ENCODE measurements at regions not wholly inside any gene's neighbourhood (a gene's known extent, or its start where the extent isn't known, plus 50 kb on each side); places are given as distances from the start of the nearest gene placed in this dataset.

GRCh38 chr2:46844443-46844842 is 71.2 kb downstream of the MCFD2 start:
- no peaks in the 10 kb centered on the region for H3K9me3 ChIP-seq (ENCODE audit: control extremely low read depth in 1 of 3, control insufficient read depth in 2 of 3, insufficient read depth in 1 of 3, low read length in 2 of 3)
- Mint-ChIP-seq H3K9me3 (ENCODE audit: insufficient read depth) (no peaks in the 10 kb centered on the region), H3K27ac (no peak overlapping the region), H3K4me1 (peaks cover 20% of the 10 kb centered on the region), H3K4me3 (no peak overlapping the region), H3K27me3 (peaks cover 4% of the 10 kb centered on the region)
- H3K4me3 ChIP-seq (ENCODE audit: control extremely low read depth in 1 of 5, extremely low read depth in 1 of 5, insufficient read depth in 1 of 5, low read depth in 2 of 5, low read length in 4 of 5) = no peak overlapping the region
- TF ChIP-seq EZH2 (IDR thresholded peaks at IDR 0.05; ENCODE audit: borderline replicate concordance, insufficient read depth, low read depth, low read length, poor library complexity, severe bottlenecking) (no peak), CTCF (IDR thresholded peaks at IDR 0.05) (no peak)
- no peaks in the 10 kb centered on the region for H4K20me1 ChIP-seq (ENCODE audit: control insufficient read depth, insufficient read depth, low read length, poor library complexity, severe bottlenecking)
- H3K4me2 ChIP-seq (replicated peaks; ENCODE audit: low read depth, low read length, poor library complexity, severe bottlenecking) = no peak overlapping the region
- H3K4me1 ChIP-seq (ENCODE audit: control insufficient read depth in 2 of 2, insufficient read depth in 2 of 2, low read length in 2 of 2) = peaks cover 16% of the 10 kb centered on the region in 2 donors
- no peak overlapping the region for H3K9ac ChIP-seq (ENCODE audit: low read length)
- H3K27me3 ChIP-seq (replicated peaks in 1 of 4; ENCODE audit: control extremely low read depth in 1 of 4, control insufficient read depth in 3 of 4, insufficient read depth in 4 of 4, low read length in 3 of 4) = peaks cover 0 to 5% (median 2%) of the 10 kb centered on the region in 4 experiments
- no peak overlapping the region for H2AFZ ChIP-seq (ENCODE audit: insufficient read depth, low read depth, low read length, poor library complexity, severe bottlenecking)
- no peak for ATAC-seq (ENCODE audit: low read depth)
- CTCF ChIA-PET = no interaction called here
- no peaks in the 10 kb centered on the region for H3K36me3 ChIP-seq (replicated peaks in 1 of 2; ENCODE audit: control extremely low read depth in 1 of 2, control insufficient read depth in 1 of 2, extremely low read depth in 1 of 2, insufficient read depth in 2 of 2, low read length in 1 of 2)
- intact Hi-C loops (cut with micrococcal nuclease) = no loop called here
- 100% methylated on average over 1 of the region's 1 CpG for WGBS (ENCODE audit: insufficient coverage)
- no peak for DNase-seq
- H3K79me2 ChIP-seq (ENCODE audit: control insufficient read depth, insufficient read depth, low read length) = no peaks in the 10 kb centered on the region
- H3K27ac ChIP-seq (ENCODE audit: low read length in 2 of 2) = no peak overlapping the region
- POLR2A ChIA-PET = no interaction called here

GRCh38 chr2:46844034-46844433 is 71.6 kb downstream of the MCFD2 start:
- ChIA-PET CTCF (no interaction called here), POLR2A (no interaction called here)
- Mint-ChIP-seq H3K9me3 (ENCODE audit: insufficient read depth) (no peaks in the 10 kb centered on the region), H3K27me3 (peaks cover 4% of the 10 kb centered on the region), H3K4me3 (no peak overlapping the region), H3K27ac (no peak overlapping the region), H3K4me1 (peaks cover 19% of the 10 kb centered on the region)
- ATAC-seq (ENCODE audit: low read depth) = no peak
- Histone ChIP-seq H3K79me2 (ENCODE audit: control insufficient read depth, insufficient read depth, low read length) (no peaks in the 10 kb centered on the region), H2AFZ (ENCODE audit: insufficient read depth, low read depth, low read length, poor library complexity, severe bottlenecking) (no peak overlapping the region), H3K9me3 (ENCODE audit: control extremely low read depth in 1 of 3, control insufficient read depth in 2 of 3, insufficient read depth in 1 of 3, low read length in 2 of 3) (no peaks in the 10 kb centered on the region), H4K20me1 (ENCODE audit: control insufficient read depth, insufficient read depth, low read length, poor library complexity, severe bottlenecking) (no peaks in the 10 kb centered on the region), H3K9ac (ENCODE audit: low read length) (no peak overlapping the region), H3K36me3 (replicated peaks in 1 of 2; ENCODE audit: control extremely low read depth in 1 of 2, control insufficient read depth in 1 of 2, extremely low read depth in 1 of 2, insufficient read depth in 2 of 2, low read length in 1 of 2) (no peaks in the 10 kb centered on the region), H3K4me1 (ENCODE audit: control insufficient read depth in 2 of 2, insufficient read depth in 2 of 2, low read length in 2 of 2) (peaks cover 16% of the 10 kb centered on the region in 2 donors), H3K27me3 (replicated peaks in 1 of 4; ENCODE audit: control extremely low read depth in 1 of 4, control insufficient read depth in 3 of 4, insufficient read depth in 4 of 4, low read length in 3 of 4) (peaks cover 0 to 3% (median under 1%) of the 10 kb centered on the region in 4 experiments), H3K4me2 (replicated peaks; ENCODE audit: low read depth, low read length, poor library complexity, severe bottlenecking) (no peak overlapping the region), H3K4me3 (ENCODE audit: control extremely low read depth in 1 of 5, extremely low read depth in 1 of 5, insufficient read depth in 1 of 5, low read depth in 2 of 5, low read length in 4 of 5) (no peak overlapping the region), H3K27ac (ENCODE audit: low read length in 2 of 2) (no peak overlapping the region)
- no peak for DNase-seq
- WGBS (ENCODE audit: insufficient coverage) = no CpG with 5 or more reads among the region's 2 CpGs
- no peak for TF ChIP-seq CTCF (IDR thresholded peaks at IDR 0.05)
- no peak for TF ChIP-seq EZH2 (IDR thresholded peaks at IDR 0.05; ENCODE audit: borderline replicate concordance, insufficient read depth, low read depth, low read length, poor library complexity, severe bottlenecking)
- intact Hi-C loops (cut with micrococcal nuclease) = no loop called here
